ENCODE measurements at regions not wholly inside any gene's neighbourhood (a gene's known extent, or its start where the extent isn't known, plus 50 kb on each side); places are given as distances from the start of the nearest gene placed in this dataset.

GRCh38 chr14:55841625-55842024 lies 261.6 kb downstream of the KTN1 start:
- no peaks in the 10 kb centered on the region for H3K36me3 ChIP-seq (ENCODE audit: control insufficient read depth in 4 of 4, insufficient read depth in 3 of 4, low read depth in 1 of 4, low read length in 3 of 4)
- H3K4me1 ChIP-seq (ENCODE audit: control insufficient read depth in 4 of 4, insufficient read depth in 4 of 4, low read length in 3 of 4) = no peaks in the 10 kb centered on the region
- DNase-seq (ENCODE audit: low spot score) = no peak
- WGBS = 76% methylated on average over 6 of the region's 6 CpGs
- H3K27ac ChIP-seq (ENCODE audit: low read depth in 1 of 2, low read length in 2 of 2) = no peak overlapping the region
- H3K9ac ChIP-seq (ENCODE audit: low read depth in 1 of 2, low read length in 2 of 2) = no peak overlapping the region
- H3K4me3 ChIP-seq (ENCODE audit: low read depth in 1 of 3, low read length in 3 of 3) = no peak overlapping the region
- no peak for TF ChIP-seq RAD21 (IDR thresholded peaks at IDR 0.05)
- TF ChIP-seq EGR1 (IDR thresholded peaks at IDR 0.05; ENCODE audit: low read depth in 2 of 2) = no peak
- no peak for TF ChIP-seq ZBTB33 (IDR thresholded peaks at IDR 0.05)
- no peak for TF ChIP-seq ATF3 (IDR thresholded peaks at IDR 0.05)
- no peak for TF ChIP-seq JUND (IDR thresholded peaks at IDR 0.05)
- no peak for TF ChIP-seq FOXA1 (IDR thresholded peaks at IDR 0.05)
- TF ChIP-seq CTCF (IDR thresholded peaks at IDR 0.05; ENCODE audit: low read depth, low read length, missing input control) = no peak
- TF ChIP-seq FOXA2 (IDR thresholded peaks at IDR 0.05) = no peak
- peaks cover 0 to 1% (median 0%) of the 10 kb centered on the region in 4 donors for H3K9me3 ChIP-seq (ENCODE audit: control insufficient read depth in 4 of 4, low read length in 3 of 4)
- no peaks in the 10 kb centered on the region for H3K27me3 ChIP-seq (ENCODE audit: control insufficient read depth in 4 of 4, insufficient read depth in 4 of 4, low read length in 3 of 4)

- Histone ChIP-seq H3K27me3 (ENCODE audit: control insufficient read depth in 4 of 4, insufficient read depth in 4 of 4, low read length in 3 of 4) (peaks cover 0 to 4% (median 0%) of the 10 kb centered on the region in 4 donors), H3K4me1 (ENCODE audit: control insufficient read depth in 4 of 4, insufficient read depth in 4 of 4, low read length in 3 of 4) (no peaks in the 10 kb centered on the region), H3K4me3 (ENCODE audit: low read depth in 1 of 3, low read length in 3 of 3) (no peak overlapping the region), H3K36me3 (ENCODE audit: control insufficient read depth in 4 of 4, insufficient read depth in 3 of 4, low read depth in 1 of 4, low read length in 3 of 4) (no peaks in the 10 kb centered on the region), H3K9ac (ENCODE audit: low read depth in 1 of 2, low read length in 2 of 2) (no peak overlapping the region), H3K9me3 (ENCODE audit: control insufficient read depth in 4 of 4, low read length in 3 of 4) (peaks cover 0 to 1% (median 0%) of the 10 kb centered on the region in 4 donors), H3K27ac (ENCODE audit: low read depth in 1 of 2, low read length in 2 of 2) (no peak overlapping the region)
- 64% methylated on average over 8 of the region's 8 CpGs for WGBS
- DNase-seq (ENCODE audit: low spot score) = no peak
- TF ChIP-seq JUND (IDR thresholded peaks at IDR 0.05) = no peak
- TF ChIP-seq CTCF (IDR thresholded peaks at IDR 0.05; ENCODE audit: low read depth, low read length, missing input control) = peak; percentile 7
- TF ChIP-seq FOXA2 (IDR thresholded peaks at IDR 0.05) = no peak
- TF ChIP-seq YY1 (IDR thresholded peaks at IDR 0.05) = no peak
- peak; percentile 38 to 54 for TF ChIP-seq RAD21 (IDR thresholded peaks at IDR 0.05)
These were observed 263.9 kb downstream of the KTN1 start for GRCh38 chr14:55843718-55844403.

Measured in liver (tissue), 8 donors.